ENCODE measurements at regions not wholly inside any gene's neighbourhood (a gene's known extent, or its start where the extent isn't known, plus 50 kb on each side); places are given as distances from the start of the nearest gene placed in this dataset.
"Not testable (repeated sequence)": the region's sequence is repeated elsewhere in the genome, so short reads cannot be mapped to it uniquely, and the experiment has no call there.

DNA sequence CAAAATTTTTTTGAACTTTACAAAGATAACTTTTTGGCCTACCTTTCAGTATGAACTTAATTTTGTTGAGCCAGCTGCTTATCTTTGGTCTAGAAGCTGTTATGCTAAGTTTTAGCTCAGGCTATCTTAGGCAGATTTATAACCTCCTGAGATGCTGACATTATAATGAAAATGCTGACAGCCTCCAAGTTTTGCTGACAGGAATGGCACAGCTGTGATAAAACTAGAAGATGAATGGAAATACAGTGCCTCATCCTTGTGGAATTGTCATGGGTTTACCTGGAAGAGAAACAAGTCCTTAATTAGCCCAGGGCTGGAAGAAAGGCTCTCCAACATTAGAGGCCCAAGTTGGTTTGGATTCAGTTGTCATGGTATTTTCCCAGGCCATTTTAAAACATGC is 123.3 kb downstream of the OXSM start:
- no peak for TF ChIP-seq YY1 (IDR thresholded peaks at IDR 0.05; ENCODE audit: insufficient read depth, insufficient read length)
- TF ChIP-seq ZNF274 (IDR thresholded peaks at IDR 0.05; ENCODE audit: low read depth, low read length): no peak
- no peak for TF ChIP-seq SUZ12 (IDR thresholded peaks at IDR 0.05; ENCODE audit: extremely low read depth, insufficient read depth, insufficient read length)
- H3K4me1 ChIP-seq (ENCODE audit: insufficient read depth, insufficient read length): no peaks in the 10 kb centered on the region
- no peaks in the 10 kb centered on the region for H3K27me3 ChIP-seq (ENCODE audit: insufficient read depth, insufficient read length)
- DNase-seq (ENCODE audit: low read depth, low spot score): no peak
- no peak overlapping the region for H3K9ac ChIP-seq (ENCODE audit: insufficient read length, low read depth)
- H3K36me3 ChIP-seq (ENCODE audit: insufficient read depth, insufficient read length, low read length): no peaks in the 10 kb centered on the region
- no peak overlapping the region for H3K4me3 ChIP-seq (ENCODE audit: insufficient read length, low read depth)
- no peaks in the 10 kb centered on the region for H3K9me3 ChIP-seq (ENCODE audit: insufficient read depth, low read length)

DNA sequence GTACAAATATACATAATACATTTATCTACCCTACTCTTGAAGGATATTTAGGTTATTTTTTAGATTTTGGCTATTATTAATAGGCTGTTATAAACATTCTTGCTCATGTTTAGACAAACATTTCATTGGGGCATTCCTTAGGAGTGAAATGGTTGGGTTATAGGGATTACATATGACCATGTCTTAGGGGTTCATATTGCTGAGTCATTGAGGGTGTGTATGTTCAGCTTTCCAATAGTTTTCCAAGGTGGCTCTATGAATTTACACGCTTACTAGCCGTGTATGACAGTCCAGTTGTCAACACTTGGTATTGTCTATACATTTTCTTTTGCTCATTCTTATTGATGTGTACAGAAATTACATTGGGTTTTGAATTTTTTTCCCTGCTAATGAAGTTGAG is 125.8 kb downstream of the OXSM start:
- no peaks in the 10 kb centered on the region for H3K9me3 ChIP-seq (ENCODE audit: insufficient read depth, low read length)
- DNase-seq (ENCODE audit: low read depth, low spot score): no peak
- H3K4me1 ChIP-seq (ENCODE audit: insufficient read depth, insufficient read length): no peaks in the 10 kb centered on the region
- no peaks in the 10 kb centered on the region for H3K36me3 ChIP-seq (ENCODE audit: insufficient read depth, insufficient read length, low read length)
- TF ChIP-seq ZNF274 (IDR thresholded peaks at IDR 0.05; ENCODE audit: low read depth, low read length) (no peak), SUZ12 (IDR thresholded peaks at IDR 0.05; ENCODE audit: extremely low read depth, insufficient read depth, insufficient read length) (no peak), YY1 (IDR thresholded peaks at IDR 0.05; ENCODE audit: insufficient read depth, insufficient read length) (no peak)
- no peaks in the 10 kb centered on the region for H3K27me3 ChIP-seq (ENCODE audit: insufficient read depth, insufficient read length)
- no peak overlapping the region for H3K4me3 ChIP-seq (ENCODE audit: insufficient read length, low read depth)
- H3K9ac ChIP-seq (ENCODE audit: insufficient read length, low read depth): no peak overlapping the region

DNA sequence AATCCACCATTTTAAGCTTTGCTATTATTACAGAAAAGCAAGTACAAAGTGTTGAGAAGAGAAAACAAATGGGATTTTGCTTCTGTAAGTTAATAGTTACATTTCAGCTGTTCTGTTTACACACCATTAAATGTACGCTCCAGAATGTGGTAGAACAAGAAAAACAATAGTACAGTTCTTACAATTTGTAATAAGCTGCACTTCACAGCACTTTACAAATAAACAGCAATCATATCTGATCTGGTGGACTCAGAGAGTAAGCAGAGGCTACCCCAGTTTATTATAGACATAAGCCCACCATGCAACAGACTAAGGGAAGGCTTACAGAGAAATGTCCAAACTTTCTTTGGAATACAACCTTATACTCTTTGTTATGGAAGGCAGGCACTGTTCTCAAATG is 126.4 kb downstream of the OXSM start:
- Histone ChIP-seq H3K36me3 (ENCODE audit: insufficient read depth, insufficient read length, low read length) (no peaks in the 10 kb centered on the region), H3K9me3 (ENCODE audit: insufficient read depth, low read length) (no peaks in the 10 kb centered on the region), H3K4me3 (ENCODE audit: insufficient read length, low read depth) (no peak overlapping the region), H3K9ac (ENCODE audit: insufficient read length, low read depth) (no peak overlapping the region), H3K4me1 (ENCODE audit: insufficient read depth, insufficient read length) (no peaks in the 10 kb centered on the region), H3K27me3 (ENCODE audit: insufficient read depth, insufficient read length) (no peaks in the 10 kb centered on the region)
- DNase-seq (ENCODE audit: low read depth, low spot score): no peak
- no peak for TF ChIP-seq ZNF274 (IDR thresholded peaks at IDR 0.05; ENCODE audit: low read depth, low read length)
- TF ChIP-seq YY1 (IDR thresholded peaks at IDR 0.05; ENCODE audit: insufficient read depth, insufficient read length): no peak
- no peak for TF ChIP-seq SUZ12 (IDR thresholded peaks at IDR 0.05; ENCODE audit: extremely low read depth, insufficient read depth, insufficient read length)

DNA sequence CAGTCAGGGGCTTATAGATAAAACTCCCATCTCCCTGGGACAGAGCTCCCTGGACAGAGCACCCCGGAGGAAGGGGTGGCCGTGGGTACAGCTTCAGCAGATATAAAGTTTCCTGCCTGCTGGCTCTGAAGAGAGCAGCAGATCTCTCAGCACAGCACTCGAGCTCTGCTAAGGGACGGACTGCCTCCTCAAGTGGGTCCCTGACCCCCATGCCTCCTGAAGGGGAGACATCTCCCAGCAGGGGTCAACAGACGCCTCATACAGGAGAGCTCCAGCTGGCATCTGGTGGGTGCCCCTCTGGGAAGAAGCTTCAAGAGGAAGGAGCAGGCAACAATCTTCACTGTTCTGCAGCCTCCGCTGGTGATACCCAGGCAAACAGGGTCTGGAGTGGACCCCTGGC is 142.1 kb downstream of the OXSM start:
- H3K4me1 ChIP-seq (ENCODE audit: insufficient read depth, insufficient read length); H3K36me3 ChIP-seq (ENCODE audit: insufficient read depth, insufficient read length, low read length); DNase-seq (ENCODE audit: low read depth, low spot score); H3K9ac ChIP-seq (ENCODE audit: insufficient read length, low read depth); H3K9me3 ChIP-seq (ENCODE audit: insufficient read depth, low read length); H3K27me3 ChIP-seq (ENCODE audit: insufficient read depth, insufficient read length); H3K4me3 ChIP-seq (ENCODE audit: insufficient read length, low read depth): not testable (repeated sequence)

DNA sequence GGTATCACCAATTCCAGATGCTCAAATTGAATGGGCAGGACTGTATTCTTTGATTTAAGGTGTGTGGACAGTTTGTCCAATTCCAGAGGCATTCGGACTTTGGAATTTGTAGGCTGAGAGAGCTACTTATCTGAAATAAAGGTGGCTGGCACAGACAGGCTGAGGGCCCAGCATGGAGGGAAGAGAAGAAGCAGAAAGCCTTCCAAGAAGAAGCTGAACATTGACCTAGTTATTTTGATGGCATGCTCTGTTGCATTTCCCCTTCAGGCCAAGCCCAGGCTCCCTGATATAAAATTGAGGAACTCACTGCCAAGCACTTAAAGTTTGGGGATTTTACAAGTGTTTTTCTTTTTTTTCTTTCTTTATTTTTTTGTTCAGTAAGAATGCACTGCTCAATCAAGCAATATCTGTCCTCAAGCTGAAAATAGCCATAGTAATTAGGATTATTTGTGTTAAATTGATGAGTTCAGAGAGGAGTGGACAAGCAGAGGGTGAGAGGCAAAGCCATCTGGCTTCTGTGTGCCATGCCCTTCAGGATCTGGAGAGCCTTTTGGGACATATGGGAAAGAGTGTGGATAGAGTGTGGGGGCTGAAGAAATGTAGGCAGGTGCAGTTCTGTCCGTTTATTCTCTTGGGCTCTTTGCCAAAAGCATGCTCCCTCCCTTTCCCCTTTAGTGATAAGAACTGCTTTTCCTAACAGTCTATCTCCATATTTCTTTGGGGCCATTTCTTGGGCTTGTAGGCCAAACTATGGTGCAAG is 148.9 kb downstream of the OXSM start:
- no peaks in the 10 kb centered on the region for H3K27me3 ChIP-seq (ENCODE audit: insufficient read depth, insufficient read length)
- no peak overlapping the region for H3K9ac ChIP-seq (ENCODE audit: insufficient read length, low read depth)
- no peaks in the 10 kb centered on the region for H3K36me3 ChIP-seq (ENCODE audit: insufficient read depth, insufficient read length, low read length)
- H3K4me3 ChIP-seq (ENCODE audit: insufficient read length, low read depth): no peak overlapping the region
- H3K9me3 ChIP-seq (ENCODE audit: insufficient read depth, low read length): no peaks in the 10 kb centered on the region
- no peak for TF ChIP-seq ZNF274 (IDR thresholded peaks at IDR 0.05; ENCODE audit: low read depth, low read length)
- no peak for TF ChIP-seq SUZ12 (IDR thresholded peaks at IDR 0.05; ENCODE audit: extremely low read depth, insufficient read depth, insufficient read length)
- TF ChIP-seq YY1 (IDR thresholded peaks at IDR 0.05; ENCODE audit: insufficient read depth, insufficient read length): no peak
- no peaks in the 10 kb centered on the region for H3K4me1 ChIP-seq (ENCODE audit: insufficient read depth, insufficient read length)
- no peak for DNase-seq (ENCODE audit: low read depth, low spot score)

DNA sequence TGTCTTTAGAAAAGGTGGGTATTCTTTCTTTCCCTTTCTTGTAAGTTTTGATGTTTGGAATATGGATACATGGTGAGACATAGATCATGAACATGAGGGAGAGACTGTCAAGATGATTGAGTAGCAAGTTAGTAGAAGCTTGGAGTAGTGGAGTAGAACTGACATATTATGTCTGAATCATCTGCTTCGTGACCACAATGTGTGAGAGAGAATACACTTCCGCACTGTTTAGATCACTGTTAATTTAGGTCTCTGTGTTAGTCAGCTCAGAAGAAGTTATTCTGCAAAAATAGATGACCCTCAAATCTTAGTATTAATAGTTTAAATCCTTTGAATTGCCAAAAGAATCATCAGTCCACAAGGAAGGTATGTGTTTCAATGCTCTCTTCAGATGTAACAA is 151.0 kb downstream of the OXSM start:
- Histone ChIP-seq H3K4me1 (ENCODE audit: insufficient read depth, insufficient read length) (no peaks in the 10 kb centered on the region), H3K4me3 (ENCODE audit: insufficient read length, low read depth) (no peak overlapping the region), H3K9me3 (ENCODE audit: insufficient read depth, low read length) (no peaks in the 10 kb centered on the region), H3K9ac (ENCODE audit: insufficient read length, low read depth) (no peak overlapping the region), H3K36me3 (ENCODE audit: insufficient read depth, insufficient read length, low read length) (no peaks in the 10 kb centered on the region), H3K27me3 (ENCODE audit: insufficient read depth, insufficient read length) (no peaks in the 10 kb centered on the region)
- TF ChIP-seq YY1 (IDR thresholded peaks at IDR 0.05; ENCODE audit: insufficient read depth, insufficient read length): no peak
- no peak for DNase-seq (ENCODE audit: low read depth, low spot score)

DNA sequence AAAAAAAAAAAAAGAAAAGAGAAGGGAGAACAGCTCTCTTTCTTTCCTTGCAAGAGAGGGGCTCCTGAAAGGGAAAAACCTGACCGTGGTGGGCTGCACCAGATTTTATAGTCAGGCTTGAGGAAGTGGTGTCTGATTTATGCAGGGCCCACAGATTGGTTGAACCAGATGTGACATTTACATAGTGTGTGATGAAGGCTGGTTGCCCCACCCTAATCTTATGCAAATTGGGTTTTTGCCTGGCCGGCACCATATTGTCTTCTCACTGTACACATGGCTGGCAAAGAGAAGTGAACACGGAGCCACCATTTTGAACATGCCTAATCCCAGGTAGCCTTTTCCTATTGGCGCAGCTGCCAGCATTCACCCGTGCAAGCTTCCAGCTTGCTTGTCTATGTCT is 154.4 kb downstream of the OXSM start:
- TF ChIP-seq ZNF274 (IDR thresholded peaks at IDR 0.05; ENCODE audit: low read depth, low read length) (no peak), SUZ12 (IDR thresholded peaks at IDR 0.05; ENCODE audit: extremely low read depth, insufficient read depth, insufficient read length) (no peak), YY1 (IDR thresholded peaks at IDR 0.05; ENCODE audit: insufficient read depth, insufficient read length) (no peak)
- Histone ChIP-seq H3K4me1 (ENCODE audit: insufficient read depth, insufficient read length) (no peaks in the 10 kb centered on the region), H3K27me3 (ENCODE audit: insufficient read depth, insufficient read length) (no peaks in the 10 kb centered on the region), H3K36me3 (ENCODE audit: insufficient read depth, insufficient read length, low read length) (no peaks in the 10 kb centered on the region), H3K4me3 (ENCODE audit: insufficient read length, low read depth) (no peak overlapping the region), H3K9ac (ENCODE audit: insufficient read length, low read depth) (no peak overlapping the region), H3K9me3 (ENCODE audit: insufficient read depth, low read length) (no peaks in the 10 kb centered on the region)
- DNase-seq (ENCODE audit: low read depth, low spot score): no peak

DNA sequence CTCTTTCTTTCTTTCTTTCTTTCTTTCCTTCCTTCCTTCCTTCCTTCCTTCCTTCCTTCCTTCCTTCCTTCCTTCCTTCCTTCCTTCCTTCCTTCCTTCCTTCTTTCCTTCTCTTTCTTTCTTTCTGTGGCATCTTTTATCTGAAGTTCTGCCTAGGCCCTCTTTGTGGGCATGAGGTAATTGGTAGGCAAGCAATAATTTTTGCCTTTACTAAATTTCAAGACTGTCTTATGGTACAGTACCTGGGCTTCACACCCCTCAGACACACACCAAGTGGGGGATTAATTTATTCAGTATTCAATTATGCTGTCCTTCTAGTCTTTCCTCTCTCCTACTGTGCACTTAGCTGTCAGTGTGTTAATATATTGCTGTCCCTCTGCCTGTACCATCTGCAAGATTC is 155.5 kb downstream of the OXSM start:
- no peak overlapping the region for H3K4me3 ChIP-seq (ENCODE audit: insufficient read length, low read depth)
- no peaks in the 10 kb centered on the region for H3K27me3 ChIP-seq (ENCODE audit: insufficient read depth, insufficient read length)
- TF ChIP-seq YY1 (IDR thresholded peaks at IDR 0.05; ENCODE audit: insufficient read depth, insufficient read length) (no peak), ZNF274 (IDR thresholded peaks at IDR 0.05; ENCODE audit: low read depth, low read length) (no peak), SUZ12 (IDR thresholded peaks at IDR 0.05; ENCODE audit: extremely low read depth, insufficient read depth, insufficient read length) (no peak)
- H3K9me3 ChIP-seq (ENCODE audit: insufficient read depth, low read length): no peaks in the 10 kb centered on the region
- no peak overlapping the region for H3K9ac ChIP-seq (ENCODE audit: insufficient read length, low read depth)
- H3K36me3 ChIP-seq (ENCODE audit: insufficient read depth, insufficient read length, low read length): no peaks in the 10 kb centered on the region
- no peaks in the 10 kb centered on the region for H3K4me1 ChIP-seq (ENCODE audit: insufficient read depth, insufficient read length)
- no peak for DNase-seq (ENCODE audit: low read depth, low spot score)

Data from NT2/D1 (cell line).